Activated CD4-positive, alpha-beta memory T cell treated with anti-CD3 and anti-CD28 coated beads, Interleukin-2, amount 10 ng/mL, durations not matched to agents 7 days and 5 days (primary cell): ENCODE measurements at regions not wholly inside any gene's neighbourhood (a gene's known extent, or its start where the extent isn't known, plus 50 kb on each side); places are given as distances from the start of the nearest gene placed in this dataset.

ENCODE experiments used
- CTCF ChIA-PET: fragments of 350-600 bp; sonication (Branson Sonifier 250); formaldehyde crosslinking; loops from one replicate; lab custom pipeline; 2021; ENCODE audit warnings: antibody characterized with exemption, inconsistent platforms; lab: Charles Lee
- POLR2A ChIA-PET: fragments of 350-600 bp; sonication (Branson Sonifier 250); formaldehyde crosslinking; loops from one replicate; lab custom pipeline; 2021; ENCODE audit warnings: antibody characterized with exemption; lab: Charles Lee
- DNase-seq: peaks from one replicate; pipeline ENCODE4 v3.0.0-alpha.2; 2020
- H3K27ac Mint-ChIP-seq: one replicate; pipeline ENCODE4 v1.8.0; 2021; ENCODE audit warnings: mild to moderate bottlenecking, mixed read lengths
- H3K27me3 Mint-ChIP-seq: one replicate; pipeline ENCODE4 v1.8.0; 2021; ENCODE audit warnings: mixed read lengths
- H3K36me3 Mint-ChIP-seq: one replicate; pipeline ENCODE4 v1.8.0; 2021; ENCODE audit warnings: low read depth, mixed read lengths
- H3K4me1 Mint-ChIP-seq: one replicate; pipeline ENCODE4 v1.8.0; 2021; ENCODE audit warnings: mixed read lengths
- H3K4me3 Mint-ChIP-seq: one replicate; pipeline ENCODE4 v1.8.0; 2021; ENCODE audit warnings: mild to moderate bottlenecking, mixed read lengths
- H3K9me3 Mint-ChIP-seq: one replicate; pipeline ENCODE4 v1.8.0; 2021; ENCODE audit warnings: mixed read lengths

DNA sequence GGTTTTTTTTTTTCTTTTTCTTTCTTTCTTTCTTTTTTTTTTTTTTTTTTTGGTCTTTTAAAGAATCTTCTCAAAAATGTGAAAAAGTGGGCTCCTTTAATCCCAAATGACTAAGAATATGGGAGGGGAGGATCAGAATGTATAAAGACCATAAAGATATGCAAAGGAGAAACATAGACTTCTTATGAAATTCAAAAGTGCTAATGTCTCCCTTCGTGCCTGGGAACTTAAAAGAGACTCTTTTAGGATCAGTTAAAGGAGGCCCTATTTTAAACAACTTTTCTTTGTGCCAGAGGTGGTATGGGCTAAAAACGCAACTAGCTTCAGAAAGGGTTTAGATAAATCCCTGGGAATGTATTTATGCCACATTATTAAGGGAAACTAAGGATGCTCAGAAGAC lies 54.2 kb upstream of the KAZN start:
- no peaks in the 10 kb centered on the region for H3K36me3 Mint-ChIP-seq
- H3K27ac Mint-ChIP-seq: no peak overlapping the region
- POLR2A ChIA-PET: no interaction called here

DNA sequence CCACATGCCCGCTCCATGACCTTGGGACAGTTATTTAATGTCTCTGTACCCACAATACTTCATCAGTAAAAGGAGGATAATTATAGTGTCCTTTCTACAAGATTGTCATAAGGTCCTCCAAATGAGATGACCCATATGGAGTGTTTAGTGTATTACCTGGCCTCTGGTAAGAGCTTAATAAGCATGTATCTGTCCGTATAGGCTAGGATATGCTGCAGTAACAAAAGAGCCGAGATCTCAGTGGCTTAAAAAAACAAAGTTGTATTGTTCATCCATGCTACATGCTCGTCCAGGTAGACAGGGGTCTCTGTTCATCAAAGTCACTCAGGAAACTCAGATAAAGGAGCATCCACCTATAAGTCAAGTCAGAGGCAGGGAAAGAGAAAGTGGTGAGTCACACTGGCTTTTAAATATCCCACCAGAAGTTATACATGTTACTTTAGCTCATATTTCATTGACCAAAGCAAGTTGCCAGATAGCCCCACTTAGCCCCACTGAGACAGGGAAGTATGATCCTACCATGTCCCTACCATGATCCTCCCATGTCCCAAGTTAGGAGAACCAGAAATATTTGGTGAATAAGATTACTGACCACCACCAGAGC lies 53.0 kb upstream of the KAZN start:
- Mint-ChIP-seq H3K27me3 (no peaks in the 10 kb centered on the region), H3K4me1 (no peaks in the 10 kb centered on the region), H3K9me3 (no peaks in the 10 kb centered on the region), H3K4me3 (no peak overlapping the region), H3K27ac (no peak overlapping the region), H3K36me3 (no peaks in the 10 kb centered on the region)
- POLR2A ChIA-PET: no interaction called here
- CTCF ChIA-PET: no interaction called here
- no peak for DNase-seq

More for the DNA sequence above, 54.2 kb upstream of the KAZN start:
- DNase-seq: no peak
- CTCF ChIA-PET: no interaction called here
- H3K4me3 Mint-ChIP-seq: no peak overlapping the region
- no peaks in the 10 kb centered on the region for H3K9me3 Mint-ChIP-seq
- H3K4me1 Mint-ChIP-seq: no peaks in the 10 kb centered on the region
- H3K27me3 Mint-ChIP-seq: no peaks in the 10 kb centered on the region

DNA sequence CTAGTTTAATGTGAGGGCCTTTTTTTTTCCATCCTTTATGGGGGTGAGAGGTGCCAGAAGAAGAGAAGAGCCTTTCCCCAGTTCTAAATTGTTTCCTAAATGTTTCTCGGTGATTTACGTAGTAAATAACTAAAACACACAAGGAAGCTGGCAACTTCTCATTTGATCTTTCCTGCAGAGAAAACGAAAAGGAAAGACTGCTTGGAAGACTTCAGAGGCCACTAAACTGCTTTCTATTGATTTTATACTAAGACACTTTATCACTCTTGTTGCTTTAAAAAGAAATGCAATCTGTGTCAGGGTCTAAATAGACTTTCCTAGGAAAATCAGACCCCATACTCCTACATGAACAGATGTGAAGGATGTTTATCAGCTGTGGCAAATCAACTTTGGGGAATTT lies 52.1 kb upstream of the KAZN start:
- Mint-ChIP-seq H3K27ac (no peak overlapping the region), H3K9me3 (no peaks in the 10 kb centered on the region), H3K27me3 (no peaks in the 10 kb centered on the region), H3K4me3 (no peak overlapping the region), H3K36me3 (no peaks in the 10 kb centered on the region), H3K4me1 (no peaks in the 10 kb centered on the region)
- ChIA-PET POLR2A (no interaction called here), CTCF (no interaction called here)
- DNase-seq: no peak
